Aorta (tissue), 5 donors: ENCODE measurements at regions not wholly inside any gene's neighbourhood (a gene's known extent, or its start where the extent isn't known, plus 50 kb on each side); places are given as distances from the start of the nearest gene placed in this dataset.

Source experiments
- ATAC-seq: fragments of 200-7000 bp; cut with Tn5 transposase; one replicate; pipeline ENCODE4 v1.9.1; 2022; ENCODE audit warnings: moderate library complexity; ENCODE audit not compliant: low FRiP score
- DNase-seq, 2 donors: peaks; one replicate each; pipeline ENCODE4 v3.0.0-alpha.2; 2020
- H3K27ac ChIP-seq, 2 donors: one replicate each; pipeline ENCODE4 v1.5.1; 2013; ENCODE audit warnings: low read length in 2 of 2, mild to moderate bottlenecking in 2 of 2, moderate library complexity in 2 of 2, control low read depth in 1 of 2, inconsistent platforms in 1 of 2, low read depth in 1 of 2
- H3K27me3 ChIP-seq, 2 donors: one replicate each; pipeline ENCODE4 v1.6.1; 2013; ENCODE audit warnings: control low read depth in 1 of 2, low read length in 1 of 2, mild to moderate bottlenecking in 1 of 2, moderate library complexity in 1 of 2; ENCODE audit not compliant: insufficient read depth in 2 of 2, control insufficient read depth in 1 of 2
- H3K36me3 ChIP-seq, 2 donors: one replicate each; pipeline ENCODE4 v1.6.1; 2013; ENCODE audit warnings: control low read depth in 1 of 2, low read length in 1 of 2, mild to moderate bottlenecking in 1 of 2; ENCODE audit not compliant: insufficient read depth in 2 of 2, control insufficient read depth in 1 of 2
- H3K4me1 ChIP-seq, 2 donors: one replicate each; pipeline ENCODE4 v1.6.1; 2013; ENCODE audit warnings: low read length in 2 of 2, control low read depth in 1 of 2, mild to moderate bottlenecking in 1 of 2, moderate library complexity in 1 of 2; ENCODE audit not compliant: insufficient read depth in 2 of 2, control insufficient read depth in 1 of 2
- H3K4me3 ChIP-seq, 2 donors: one replicate each; pipeline ENCODE4 v1.5.1; 2013; ENCODE audit warnings: low read length in 2 of 2, control low read depth in 1 of 2, mild to moderate bottlenecking in 1 of 2
- H3K9me3 ChIP-seq: one replicate; pipeline ENCODE4 v1.6.1; 2013; ENCODE audit warnings: mild to moderate bottlenecking, low read length; ENCODE audit not compliant: control insufficient read depth
- WGBS, 2 donors: extraction: QIAGEN DNeasy Blood & Tissue Kit; methylation state at CpG; one replicate each; pipeline ENCODE4 v1.1.7; 2013; 5-methylcytosine and 5-hydroxymethylcytosine counted together
- intact Hi-C, 2 donors: fragments of 100-400 bp; cut with DNase I; formaldehyde crosslinking; loops; one replicate each; pipeline versions ENCODE4 v1.14.2 to v1.15.0; 2022
- donor health status: healthy with polysubstance abuse.
- donor health status: Bipolar disorder and iron deficiency.
- donor health status: DM: no; HTN: no; CAD: no.
- donor health status: DM: no; HTN: no; CAD: no.
- donor health status: DM: yes; HTN: yes; CAD: no.

GRCh38 chr17:53516636-53517035, 306.1 kb upstream of the KIF2B start:
- 20 to 22% methylated on average over 3 of the region's 3 CpGs for WGBS, 2 donors
- no peak for ATAC-seq

GRCh38 chr17:53499277-53499676, 323.4 kb upstream of the KIF2B start:
- H3K36me3 ChIP-seq, result no peaks in the 10 kb centered on the region
- H3K4me3 ChIP-seq, result no peak overlapping the region
- WGBS, 2 donors, result 78 to 84% methylated on average over 2 of the region's 2 CpGs
- ATAC-seq, result no peak
- H3K4me1 ChIP-seq, result no peaks in the 10 kb centered on the region
- no peak for DNase-seq
- intact Hi-C loops, result no loop called here
- no peaks in the 10 kb centered on the region for H3K9me3 ChIP-seq
- H3K27me3 ChIP-seq, result peaks cover 0 to 1% of the 10 kb centered on the region in 2 donors
- H3K27ac ChIP-seq, result no peak overlapping the region

More at GRCh38 chr17:53516636-53517035, 306.1 kb upstream of the KIF2B start:
- no peaks in the 10 kb centered on the region for H3K4me1 ChIP-seq
- no peaks in the 10 kb centered on the region for H3K36me3 ChIP-seq
- H3K9me3 ChIP-seq, result no peaks in the 10 kb centered on the region
- intact Hi-C loops, result no loop called here
- no peak overlapping the region for H3K27ac ChIP-seq
- DNase-seq, result no peak
- H3K4me3 ChIP-seq, result no peak overlapping the region
- H3K27me3 ChIP-seq, result no peaks in the 10 kb centered on the region

- 96% methylated on average over 1 of the region's 1 CpG for WGBS, 2 donors
Measured at GRCh38 chr17:53496356-53496755, 326.4 kb upstream of the KIF2B start.

GRCh38 chr17:53492532-53492931, 330.2 kb upstream of the KIF2B start:
- no peak overlapping the region for H3K27ac ChIP-seq
- ATAC-seq, result no peak
- WGBS, 2 donors, result 86 to 89% methylated on average over 3 of the region's 3 CpGs
- H3K4me1 ChIP-seq, result no peaks in the 10 kb centered on the region
- intact Hi-C loops, result no loop called here
- no peak for DNase-seq
- H3K36me3 ChIP-seq, result no peaks in the 10 kb centered on the region
- H3K4me3 ChIP-seq, result no peak overlapping the region
- no peaks in the 10 kb centered on the region for H3K9me3 ChIP-seq
- peaks cover 0 to 1% of the 10 kb centered on the region in 2 donors for H3K27me3 ChIP-seq

More at GRCh38 chr17:53496356-53496755, 326.4 kb upstream of the KIF2B start:
- Histone ChIP-seq H3K4me1 (no peaks in the 10 kb centered on the region), H3K36me3 (no peaks in the 10 kb centered on the region), H3K4me3 (no peak overlapping the region), H3K27me3 (peaks cover 0 to 1% of the 10 kb centered on the region in 2 donors), H3K9me3 (no peaks in the 10 kb centered on the region), H3K27ac (no peak overlapping the region)
- intact Hi-C loops, result no loop called here
- no peak for ATAC-seq
- DNase-seq, result no peak

GRCh38 chr17:53490447-53490968, 332.2 kb upstream of the KIF2B start:
- H3K4me1 ChIP-seq, result no peaks in the 10 kb centered on the region
- no peaks in the 10 kb centered on the region for H3K9me3 ChIP-seq
- DNase-seq (no peak), ATAC-seq (no peak)
- no peak overlapping the region for H3K4me3 ChIP-seq
- intact Hi-C loops, result no loop called here
- no peaks in the 10 kb centered on the region for H3K36me3 ChIP-seq
- H3K27me3 ChIP-seq, result no peaks in the 10 kb centered on the region
- H3K27ac ChIP-seq, result no peak overlapping the region

- ATAC-seq, result no peak
- no peak for DNase-seq
Measured at GRCh38 chr17:53483704-53484103, 339.0 kb upstream of the KIF2B start.

GRCh38 chr17:53475002-53475401, 347.7 kb upstream of the KIF2B start:
- 42 to 45% methylated on average over 3 of the region's 3 CpGs for WGBS, 2 donors
- intact Hi-C loops, result no loop called here
- ATAC-seq, result no peak
- Histone ChIP-seq H3K4me1 (no peaks in the 10 kb centered on the region), H3K27me3 (no peaks in the 10 kb centered on the region), H3K4me3 (no peak overlapping the region), H3K36me3 (no peaks in the 10 kb centered on the region), H3K9me3 (no peaks in the 10 kb centered on the region), H3K27ac (no peak overlapping the region)
- DNase-seq, result no peak

More at GRCh38 chr17:53483704-53484103, 339.0 kb upstream of the KIF2B start:
- Histone ChIP-seq H3K27ac (no peak overlapping the region), H3K4me3 (no peak overlapping the region), H3K4me1 (no peaks in the 10 kb centered on the region), H3K36me3 (no peaks in the 10 kb centered on the region), H3K9me3 (no peaks in the 10 kb centered on the region), H3K27me3 (no peaks in the 10 kb centered on the region)
- WGBS, 2 donors, result 49 to 57% methylated on average over 1 of the region's 1 CpG
- intact Hi-C loops, result no loop called here

- DNase-seq (no peak), ATAC-seq (no peak)
- Histone ChIP-seq H3K4me3 (no peak overlapping the region), H3K27me3 (no peaks in the 10 kb centered on the region), H3K27ac (no peak overlapping the region), H3K4me1 (no peaks in the 10 kb centered on the region), H3K9me3 (no peaks in the 10 kb centered on the region), H3K36me3 (no peaks in the 10 kb centered on the region)
- intact Hi-C loops, result no loop called here
- 91 to 92% methylated on average over 1 of the region's 1 CpG for WGBS, 2 donors
Measured at GRCh38 chr17:53472586-53472985, 350.1 kb upstream of the KIF2B start.

- Histone ChIP-seq H3K36me3 (no peaks in the 10 kb centered on the region), H3K27ac (no peak overlapping the region), H3K9me3 (no peaks in the 10 kb centered on the region), H3K4me3 (no peak overlapping the region), H3K27me3 (no peaks in the 10 kb centered on the region), H3K4me1 (no peaks in the 10 kb centered on the region)
- no peak for ATAC-seq
- 71 to 78% methylated on average over 7 of the region's 7 CpGs for WGBS, 2 donors
- intact Hi-C loops, result no loop called here
- no peak for DNase-seq
Measured at GRCh38 chr17:53471514-53471913, 351.2 kb upstream of the KIF2B start.
